Smooth muscle cell (in vitro differentiated cells): ENCODE measurements at regions not wholly inside any gene's neighbourhood (a gene's known extent, or its start where the extent isn't known, plus 50 kb on each side); places are given as distances from the start of the nearest gene placed in this dataset.

Experiments
- DNase-seq: peaks from one replicate; lab custom pipeline; 2025; ENCODE audit not compliant: unreplicated experiment; lab: John Stamatoyannopoulos, UW
- H2AFZ ChIP-seq: fragments of 200-600 bp; sonication (generic); 2 replicates; pipeline ENCODE4 v1.6.0; 2016; ENCODE audit warnings: antibody characterized with exemption, low read depth, mild to moderate bottlenecking
- H3F3A ChIP-seq: fragments of 200-600 bp; sonication (generic); 2 replicates; pipeline ENCODE4 v1.6.0; 2017; ENCODE audit warnings: antibody characterized with exemption, low read depth
- H3K27ac ChIP-seq: fragments of 200-600 bp; sonication (generic); 2 replicates; pipeline ENCODE4 v1.5.1; 2016; ENCODE audit warnings: low read depth, mild to moderate bottlenecking
- H3K27me3 ChIP-seq: fragments of 200-600 bp; sonication (generic); 2 replicates; pipeline ENCODE4 v1.6.1; 2016; ENCODE audit warnings: low read depth, mild to moderate bottlenecking
- H3K36me3 ChIP-seq: fragments of 200-600 bp; sonication (generic); 2 replicates; pipeline ENCODE4 v1.5.1; 2016; ENCODE audit warnings: low read depth
- H3K4me1 ChIP-seq: fragments of 200-600 bp; sonication (generic); 2 replicates; pipeline ENCODE4 v1.5.1; 2016; ENCODE audit warnings: low read depth
- H3K4me2 ChIP-seq: fragments of 200-600 bp; sonication (generic); 2 replicates; pipeline ENCODE4 v1.6.0; 2016; ENCODE audit warnings: mild to moderate bottlenecking
- H3K4me3 ChIP-seq: fragments of 200-600 bp; sonication (generic); 2 replicates; pipeline ENCODE4 v1.5.1; 2016; ENCODE audit warnings: mild to moderate bottlenecking
- H3K79me2 ChIP-seq: fragments of 200-600 bp; sonication (generic); 2 replicates; pipeline ENCODE4 v1.6.0; 2016; ENCODE audit warnings: low read depth, mild to moderate bottlenecking
- H3K9ac ChIP-seq: fragments of 200-600 bp; sonication (generic); 2 replicates; pipeline ENCODE4 v1.6.0; 2016; ENCODE audit warnings: low read depth
- H3K9me3 ChIP-seq: fragments of 200-600 bp; sonication (generic); replicated peaks from 2 replicates; pipeline ENCODE4 v1.5.1; 2016; ENCODE audit warnings: low read depth
- H4K20me1 ChIP-seq: fragments of 200-600 bp; sonication (generic); 2 replicates; pipeline ENCODE4 v1.6.0; 2016; ENCODE audit warnings: low read depth
- CTCF ChIP-seq: fragments of 200-600 bp; sonication (generic); IDR thresholded peaks from 2 replicates; pipeline ENCODE4 v1.5.1; 2017; ENCODE audit warnings: borderline replicate concordance, mild to moderate bottlenecking, antibody characterized with exemption; ENCODE audit not compliant: insufficient read depth, poor library complexity, severe bottlenecking
- WGBS: methylation state at CpG from one replicate; pipeline ENCODE4 v1.1.7; 2016; ENCODE audit warnings: low lambda C conversion rate; 5-methylcytosine and 5-hydroxymethylcytosine counted together

DNA sequence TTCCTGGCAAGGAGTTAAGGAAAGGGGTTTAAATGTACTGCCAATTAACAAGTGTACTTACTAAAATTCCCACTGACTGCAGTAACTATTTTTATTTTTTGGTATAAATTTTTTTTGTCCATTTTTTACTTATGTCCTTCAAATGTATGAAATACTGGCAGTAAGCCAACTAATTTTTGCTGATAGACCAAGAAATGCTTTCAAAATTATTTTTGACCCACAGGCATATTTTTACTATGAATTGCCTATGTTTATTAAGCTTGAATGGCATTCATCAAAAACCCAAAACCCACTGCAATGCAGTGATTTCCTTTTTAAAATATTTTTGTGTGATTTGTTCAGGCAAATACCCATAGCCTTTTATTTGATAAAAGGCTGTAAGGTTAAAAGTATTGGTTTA, 560.1 kb downstream of the UTRN start:
- Histone ChIP-seq H3K9me3 (no peaks in the 10 kb centered on the region), H3K9ac (no peak overlapping the region), H2AFZ (no peak overlapping the region), H3K4me1 (no peaks in the 10 kb centered on the region), H3F3A (no peaks in the 10 kb centered on the region), H3K27ac (no peak overlapping the region), H3K36me3 (no peaks in the 10 kb centered on the region), H3K4me2 (no peak overlapping the region), H3K4me3 (no peak overlapping the region), H3K27me3 (no peaks in the 10 kb centered on the region), H3K79me2 (no peaks in the 10 kb centered on the region), H4K20me1 (no peaks in the 10 kb centered on the region)
- no peak for TF ChIP-seq CTCF
- no peak for DNase-seq

DNA sequence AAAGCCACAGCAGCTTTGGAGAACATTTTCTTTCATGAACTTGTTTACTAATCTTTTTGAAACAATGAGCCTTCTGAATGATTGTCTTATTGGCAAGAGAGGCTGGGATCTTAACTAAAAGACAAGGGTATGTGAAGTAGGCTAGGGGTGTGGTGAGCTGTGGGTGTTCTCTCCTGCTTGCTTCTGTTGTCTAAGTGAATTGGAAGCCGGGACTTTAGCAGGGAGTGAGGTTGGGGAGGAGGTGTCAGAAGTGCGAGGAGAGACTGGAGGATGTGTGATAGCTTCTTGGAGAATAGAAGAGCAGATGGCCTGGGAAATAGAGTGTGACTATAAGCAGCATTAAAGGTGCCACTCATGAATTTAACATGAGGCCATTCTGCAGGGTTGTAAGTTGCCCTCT, 562.8 kb downstream of the UTRN start:
- no peak overlapping the region for H3K9ac ChIP-seq
- H3K36me3 ChIP-seq, result peaks cover 5% of the 10 kb centered on the region
- no peak overlapping the region for H3K4me2 ChIP-seq
- H4K20me1 ChIP-seq, result no peaks in the 10 kb centered on the region
- no peak overlapping the region for H3K27ac ChIP-seq
- H2AFZ ChIP-seq, result no peak overlapping the region
- no peak for TF ChIP-seq CTCF
- no peaks in the 10 kb centered on the region for H3K9me3 ChIP-seq
- H3K4me3 ChIP-seq, result no peak overlapping the region
- no peaks in the 10 kb centered on the region for H3K79me2 ChIP-seq
- no peaks in the 10 kb centered on the region for H3K4me1 ChIP-seq
- H3F3A ChIP-seq, result no peaks in the 10 kb centered on the region
- no peaks in the 10 kb centered on the region for H3K27me3 ChIP-seq
- 83% methylated on average over 2 of the region's 2 CpGs for WGBS
- no peak for DNase-seq

DNA sequence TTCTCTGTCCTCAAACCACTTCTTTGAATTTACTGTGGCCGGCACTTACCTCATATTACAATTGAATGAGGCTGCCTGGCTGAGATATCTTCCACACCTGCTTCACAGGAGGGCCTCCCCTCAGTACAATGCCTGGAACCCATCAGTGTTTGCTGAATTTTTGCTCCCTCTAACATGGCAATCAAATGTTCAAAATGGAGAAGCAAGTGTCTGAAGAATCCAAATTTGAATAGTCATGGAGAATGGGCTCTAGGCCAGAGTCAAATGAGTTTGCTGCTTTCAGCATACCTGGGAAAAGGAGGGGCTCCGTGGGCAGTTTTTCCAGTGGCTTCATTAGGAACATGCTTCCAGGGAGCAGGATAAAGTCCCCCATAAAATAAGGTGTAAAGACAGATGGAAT, 564.8 kb downstream of the UTRN start:
- Histone ChIP-seq H3K4me2 (no peak overlapping the region), H3K9ac (no peak overlapping the region), H3K27ac (no peak overlapping the region), H3K36me3 (peaks cover 5% of the 10 kb centered on the region), H4K20me1 (no peaks in the 10 kb centered on the region), H3K4me3 (no peak overlapping the region), H3K27me3 (no peaks in the 10 kb centered on the region), H2AFZ (no peak overlapping the region), H3K4me1 (no peaks in the 10 kb centered on the region), H3K9me3 (no peaks in the 10 kb centered on the region), H3K79me2 (no peaks in the 10 kb centered on the region), H3F3A (no peaks in the 10 kb centered on the region)
- no peak for TF ChIP-seq CTCF
- DNase-seq, result no peak
- WGBS, result 100% methylated on average over 2 of the region's 2 CpGs

DNA sequence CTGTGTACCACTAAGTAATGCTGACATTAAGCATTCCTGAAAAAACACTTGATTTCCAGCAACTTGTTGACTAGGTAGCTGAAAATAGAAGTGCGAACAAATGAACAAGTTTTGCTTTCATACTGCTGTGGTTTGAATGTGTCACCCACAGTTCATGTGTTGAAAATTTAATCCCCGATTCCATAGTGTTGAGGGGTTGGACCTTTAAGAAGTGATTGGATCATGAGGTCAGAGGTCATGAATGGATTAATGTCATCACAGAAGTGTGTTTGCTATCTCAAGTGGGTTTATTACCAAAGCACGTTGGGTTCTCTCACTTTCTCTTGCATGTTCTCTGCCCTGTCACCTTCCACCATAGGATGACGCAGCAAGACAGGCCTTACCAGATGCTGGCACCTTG, 568.5 kb downstream of the UTRN start:
- H3K27me3 ChIP-seq, result no peaks in the 10 kb centered on the region
- whole genome bisulfite sequencing, result 83% methylated on average over 4 of the region's 4 CpGs
- no peak overlapping the region for H2AFZ ChIP-seq
- TF ChIP-seq CTCF, result no peak
- no peak overlapping the region for H3K27ac ChIP-seq
- H3K4me3 ChIP-seq, result no peak overlapping the region
- H3K4me2 ChIP-seq, result no peak overlapping the region
- no peaks in the 10 kb centered on the region for H3K79me2 ChIP-seq
- no peaks in the 10 kb centered on the region for H3K9me3 ChIP-seq
- no peaks in the 10 kb centered on the region for H3K4me1 ChIP-seq
- H3K9ac ChIP-seq, result no peak overlapping the region
- H3F3A ChIP-seq, result no peaks in the 10 kb centered on the region
- H4K20me1 ChIP-seq, result no peaks in the 10 kb centered on the region
- no peak for DNase-seq
- H3K36me3 ChIP-seq, result peaks cover 5% of the 10 kb centered on the region
